ENCODE measurements at regions not wholly inside any gene's neighbourhood (a gene's known extent, or its start where the extent isn't known, plus 50 kb on each side); places are given as distances from the start of the nearest gene placed in this dataset.

DNA sequence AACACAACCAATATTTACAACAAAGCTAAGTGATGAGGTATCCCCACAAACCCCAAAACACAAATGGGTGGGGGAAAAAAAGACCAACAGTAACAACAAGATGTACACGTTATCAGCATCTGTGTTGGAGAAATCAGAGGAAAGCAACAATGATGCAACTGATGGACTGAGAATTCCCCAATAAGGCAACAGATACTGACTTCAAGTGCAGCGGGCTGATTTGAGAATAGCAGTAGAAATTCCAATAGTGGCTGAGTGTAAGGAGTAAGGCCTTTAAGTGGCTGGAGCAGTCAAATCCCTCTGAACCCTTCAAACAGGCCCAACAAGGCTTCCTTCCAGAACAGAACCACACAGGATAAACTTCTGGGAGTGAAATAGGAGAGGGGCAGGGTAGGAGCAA is 97.6 kb downstream of the TM2D1 start:
- DNase-seq (ENCODE audit: low read depth) = no peak

DNA sequence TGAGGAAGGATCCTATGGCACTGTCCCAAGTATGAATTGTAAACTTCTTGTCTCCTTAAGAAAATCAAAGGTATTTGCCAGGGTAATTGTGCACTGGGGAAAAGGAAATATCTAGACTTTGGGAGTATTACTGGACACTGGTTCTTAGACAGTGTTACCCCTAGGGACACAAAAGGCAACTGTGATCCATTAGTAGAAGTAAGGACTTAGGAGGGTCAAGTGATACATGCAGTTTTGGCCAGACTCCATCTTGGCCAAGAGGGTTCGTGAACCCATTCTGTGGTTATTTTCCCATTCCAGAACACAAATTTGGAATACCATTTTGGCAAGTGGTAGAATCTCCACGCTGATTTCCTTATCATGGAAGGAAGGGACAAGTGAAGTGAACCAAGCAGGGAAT is 98.1 kb downstream of the TM2D1 start:
- no peak for DNase-seq (ENCODE audit: low read depth)

DNA sequence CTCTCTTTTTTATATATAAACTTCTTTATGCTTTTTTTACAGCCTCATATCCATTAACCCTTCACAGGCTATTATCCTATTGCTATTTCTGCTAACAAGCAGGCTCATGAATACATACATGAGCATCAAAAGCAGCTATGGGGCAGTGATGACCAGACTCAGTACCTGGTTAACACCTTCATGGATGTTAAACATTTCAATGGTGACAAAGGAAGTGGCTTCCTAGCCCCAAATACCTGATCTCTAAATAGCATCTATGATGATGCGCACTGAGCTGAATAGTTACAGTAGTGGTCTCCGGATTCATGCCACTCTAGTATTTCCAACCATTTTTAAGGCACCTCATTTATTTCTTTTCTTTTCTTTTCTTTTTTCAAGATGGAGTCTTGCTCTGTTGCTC is 101.1 kb downstream of the TM2D1 start:
- no peak for DNase-seq (ENCODE audit: low read depth)

DNA sequence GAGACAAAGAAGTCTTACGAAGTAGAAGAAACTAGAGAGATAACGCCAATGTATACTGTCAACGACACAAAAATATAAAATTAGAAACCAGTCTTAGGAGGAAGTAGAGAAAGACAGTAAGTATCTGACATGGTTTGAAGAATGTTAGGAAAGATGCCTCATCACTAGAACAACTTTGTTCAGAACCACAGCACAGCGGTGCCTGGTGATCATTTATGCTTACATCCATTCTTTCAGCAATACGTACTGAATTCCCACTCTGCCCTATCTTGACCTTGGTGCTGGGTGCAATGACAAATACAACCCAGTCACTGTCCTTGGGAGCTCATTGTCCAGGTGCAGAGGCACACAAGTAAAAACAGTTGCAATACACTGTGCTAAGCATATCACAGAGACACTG is 104.4 kb downstream of the TM2D1 start:
- no peak for DNase-seq (ENCODE audit: low read depth)

DNA sequence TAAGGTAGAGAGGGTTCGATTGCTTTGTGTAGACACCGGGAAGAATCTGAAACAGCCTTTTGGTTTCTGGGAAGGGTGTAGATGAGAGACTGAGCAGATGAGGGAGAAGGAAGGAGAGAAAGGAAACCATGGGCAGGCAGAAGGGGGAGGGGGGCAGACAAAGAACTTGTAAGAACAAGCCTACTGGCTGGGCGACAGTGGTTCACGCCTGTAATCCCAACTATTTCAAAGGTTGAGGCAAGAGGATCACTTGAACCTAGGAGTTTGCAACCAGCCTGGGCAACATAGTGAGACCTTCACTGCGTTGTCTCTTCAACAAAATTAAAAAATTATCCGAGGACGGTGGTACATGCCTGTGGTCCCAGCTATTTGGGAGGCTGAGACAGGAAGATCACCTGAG is 106.2 kb downstream of the TM2D1 start:
- no peak for DNase-seq (ENCODE audit: low read depth)

DNA sequence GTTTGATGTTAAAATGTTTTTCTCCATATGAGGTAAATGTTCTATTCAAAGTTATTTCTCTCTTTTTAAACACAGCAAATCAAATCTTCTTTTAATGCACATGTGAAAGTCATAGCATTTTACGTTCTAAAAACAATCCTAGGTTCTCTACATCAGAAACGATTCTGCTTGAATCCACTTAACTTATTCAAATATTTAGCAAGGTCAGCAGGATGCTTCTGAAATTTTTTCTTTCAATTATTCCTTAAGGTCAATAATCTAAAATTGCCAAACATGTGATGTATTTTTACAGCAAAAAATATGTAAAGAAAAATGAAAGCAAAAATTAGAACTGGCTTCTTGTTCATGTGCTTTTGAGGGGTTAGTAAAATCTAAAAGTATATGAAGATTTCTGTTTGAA is 106.7 kb downstream of the TM2D1 start:
- no peak for DNase-seq (ENCODE audit: low read depth)

DNA sequence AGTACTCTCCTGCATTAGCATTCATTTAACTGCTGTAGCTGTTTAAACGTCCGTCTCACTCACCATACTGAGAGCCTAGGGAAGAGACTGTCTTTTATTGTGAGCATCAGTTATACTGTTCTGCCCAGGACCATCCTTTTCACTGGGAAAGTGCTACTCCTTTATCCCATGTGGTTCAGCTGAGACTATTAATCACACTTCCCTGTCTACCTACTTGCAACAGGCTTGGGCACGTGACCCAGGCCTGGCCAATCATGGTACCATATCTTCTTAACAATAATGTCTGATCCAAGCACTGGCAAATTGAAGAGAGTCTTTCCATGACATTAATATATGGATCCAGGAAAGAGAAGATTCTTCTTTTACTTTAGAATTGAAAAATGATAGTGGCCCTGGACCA is 108.1 kb downstream of the TM2D1 start:
- DNase-seq (ENCODE audit: low read depth) = no peak

DNA sequence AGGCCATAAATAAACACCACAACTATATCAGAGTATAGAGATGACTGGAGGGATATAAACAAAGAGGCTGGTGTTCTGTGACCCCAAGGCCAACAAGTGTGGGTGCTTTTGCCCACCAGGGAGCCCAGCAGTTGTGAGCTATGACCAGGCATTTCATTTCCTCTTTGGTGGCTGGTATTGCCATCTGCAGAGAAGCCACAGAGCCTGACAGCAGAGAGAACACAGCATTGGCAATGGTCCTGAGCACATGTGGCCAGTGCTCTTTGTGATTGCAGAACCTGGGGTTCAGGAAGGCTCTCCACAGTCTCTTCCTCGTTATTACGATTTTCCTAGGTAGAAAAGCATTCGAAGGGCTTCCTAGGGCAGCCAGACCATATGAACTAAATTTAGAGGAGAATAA is 112.3 kb downstream of the TM2D1 start:
- DNase-seq (ENCODE audit: low read depth) = no peak

DNA sequence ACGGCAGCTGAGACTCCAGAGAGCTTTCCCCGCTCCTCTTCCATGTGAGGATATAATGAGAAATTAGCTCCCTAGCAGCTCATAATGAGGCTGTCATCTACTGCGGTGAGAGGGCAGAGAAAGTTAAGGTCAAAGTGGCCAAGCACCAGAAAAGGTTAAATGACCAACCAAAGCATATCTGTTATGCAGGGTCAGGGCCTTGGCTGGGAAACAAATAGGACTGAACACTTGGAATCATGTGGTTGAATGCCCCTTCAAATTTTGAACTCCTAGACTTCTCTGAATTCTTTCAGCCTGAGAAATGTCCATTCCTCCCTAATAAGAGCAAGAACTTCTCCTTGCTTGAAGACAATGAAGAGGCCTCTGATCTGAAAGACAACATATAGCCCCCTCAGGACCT is 115.9 kb downstream of the TM2D1 start:
- no peak for DNase-seq (ENCODE audit: low read depth)

DNA sequence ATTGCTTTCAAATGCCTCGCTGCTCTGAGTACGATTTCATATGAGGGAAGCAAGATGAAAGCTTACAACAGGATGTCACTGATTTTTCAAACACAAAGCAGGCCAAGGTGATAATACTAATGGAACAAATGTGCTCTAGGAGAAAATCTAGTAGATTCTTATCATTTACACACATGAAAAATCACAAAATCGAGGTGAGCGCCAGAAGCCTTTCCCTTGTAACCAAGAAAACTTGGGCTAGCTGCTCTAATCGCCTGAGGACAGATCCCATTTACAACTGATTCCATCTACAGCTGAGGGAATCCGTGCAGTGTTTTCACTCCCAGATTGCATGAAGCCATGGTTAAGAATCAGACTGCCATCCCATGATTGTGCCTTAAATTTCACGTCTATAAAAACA is 117.5 kb downstream of the TM2D1 start:
- no peak for DNase-seq (ENCODE audit: low read depth)

DNA sequence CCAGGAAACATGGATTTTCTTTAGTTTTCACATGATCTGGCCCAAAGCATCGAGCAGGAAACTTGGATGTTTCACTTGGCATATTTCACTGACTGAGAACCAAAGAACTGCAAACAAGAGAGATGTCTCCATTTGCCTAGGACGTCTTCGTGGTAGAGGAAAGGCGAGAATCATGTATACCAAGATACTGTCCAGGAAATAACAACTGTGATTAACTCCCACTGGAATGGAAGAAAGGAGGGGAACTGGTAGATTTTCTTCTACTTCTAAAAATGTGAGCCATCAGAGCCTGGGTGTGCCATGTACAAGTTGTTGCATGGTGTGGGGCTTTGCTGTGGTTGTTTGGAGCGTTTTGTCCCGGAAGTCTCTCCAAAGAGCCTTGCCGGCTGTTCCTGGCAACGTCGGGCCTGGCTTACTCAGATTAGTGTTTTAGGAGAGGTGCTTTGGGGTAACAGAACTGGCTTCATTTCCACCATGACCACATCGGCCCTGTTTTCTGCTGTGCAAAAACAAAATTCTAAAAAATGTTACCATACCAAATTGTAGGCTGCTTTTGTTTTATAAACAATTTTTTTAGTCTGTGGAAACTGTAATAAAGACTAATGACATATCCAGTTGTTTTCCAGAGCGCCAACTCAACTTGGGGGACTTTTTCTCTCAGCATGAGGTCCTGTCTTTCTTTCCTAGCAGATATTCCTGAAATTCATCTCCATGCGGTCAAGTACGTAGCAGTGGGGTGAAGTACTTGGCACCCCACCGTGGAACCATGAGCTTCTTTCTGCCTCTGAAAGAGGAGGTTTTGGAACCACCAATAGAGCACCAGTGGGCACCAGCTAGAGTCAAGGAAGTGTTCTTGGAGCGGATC is 118.3 kb downstream of the TM2D1 start:
- DNase-seq (ENCODE audit: low read depth) = no peak

DNA sequence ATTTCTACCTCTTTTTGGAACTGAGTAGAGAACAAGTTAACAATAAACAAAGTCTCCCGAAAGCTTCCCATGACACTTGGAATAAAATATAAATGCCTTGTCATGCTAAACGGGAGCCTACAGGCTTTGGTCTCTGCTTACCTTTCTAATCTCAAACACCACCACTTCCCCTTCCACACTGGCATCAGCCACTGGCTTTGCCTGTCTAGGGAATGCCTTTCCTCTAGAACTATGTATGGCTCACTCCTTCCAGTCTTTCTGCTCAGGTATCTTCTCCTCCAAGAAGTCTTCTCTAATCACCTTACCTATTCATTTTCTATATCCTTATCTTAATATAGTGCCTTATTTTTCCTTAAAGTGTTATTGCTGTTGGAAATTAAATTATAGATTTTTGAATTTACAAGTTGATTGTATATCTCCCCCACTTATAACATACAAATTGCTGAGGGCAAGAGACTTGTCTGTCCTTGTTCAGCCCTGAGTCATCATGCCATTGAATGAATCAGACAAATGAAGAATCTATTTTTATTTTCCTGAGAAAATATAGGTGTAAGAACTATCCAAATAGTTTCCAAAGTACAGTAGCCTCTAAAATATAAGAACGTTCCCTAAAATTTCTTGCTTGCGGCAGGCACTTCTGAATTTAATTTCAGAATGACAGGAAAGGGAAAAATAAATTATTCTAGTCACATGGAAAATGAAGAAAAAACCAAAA is 119.2 kb downstream of the TM2D1 start:
- DNase-seq (ENCODE audit: low read depth) = no peak

DNA sequence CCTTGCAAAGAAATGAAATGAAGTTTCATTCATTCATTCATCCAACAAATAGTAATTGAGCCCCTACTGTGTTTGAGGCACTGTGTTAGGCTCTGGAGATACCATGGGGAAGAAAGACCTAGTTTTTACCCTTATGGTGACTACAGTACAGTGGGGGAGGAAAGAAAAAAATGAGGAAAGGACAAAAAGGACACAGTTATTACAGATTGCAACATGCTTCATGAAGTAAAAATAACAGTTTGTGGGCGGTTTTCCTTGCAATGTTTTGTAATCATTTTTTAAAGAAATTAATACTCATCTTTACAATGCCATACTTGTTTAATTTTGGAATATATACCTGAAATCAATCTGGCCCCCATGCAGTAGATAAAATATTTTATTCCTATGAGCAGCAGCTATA is 120.3 kb downstream of the TM2D1 start:
- no peak for DNase-seq (ENCODE audit: low read depth)

DNA sequence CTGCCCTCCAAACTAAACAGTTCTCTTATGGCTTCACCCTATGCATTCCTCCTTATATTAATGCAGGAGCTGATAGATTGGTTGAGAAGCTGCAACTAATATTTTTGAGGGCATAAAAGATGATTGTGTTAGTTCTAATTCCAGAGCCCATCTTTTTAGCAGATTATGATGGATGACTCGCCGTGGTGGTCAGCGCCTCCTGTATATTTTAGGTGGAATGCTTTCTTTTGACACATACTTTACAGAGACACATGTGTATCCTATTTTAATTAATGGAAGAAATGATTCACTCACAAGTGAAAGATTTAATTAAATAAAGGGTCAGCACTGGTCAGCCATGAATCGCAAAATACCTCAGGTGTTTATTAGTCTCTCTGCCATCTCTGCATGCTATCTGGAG is 120.7 kb downstream of the TM2D1 start:
- no peak for DNase-seq (ENCODE audit: low read depth)

DNA sequence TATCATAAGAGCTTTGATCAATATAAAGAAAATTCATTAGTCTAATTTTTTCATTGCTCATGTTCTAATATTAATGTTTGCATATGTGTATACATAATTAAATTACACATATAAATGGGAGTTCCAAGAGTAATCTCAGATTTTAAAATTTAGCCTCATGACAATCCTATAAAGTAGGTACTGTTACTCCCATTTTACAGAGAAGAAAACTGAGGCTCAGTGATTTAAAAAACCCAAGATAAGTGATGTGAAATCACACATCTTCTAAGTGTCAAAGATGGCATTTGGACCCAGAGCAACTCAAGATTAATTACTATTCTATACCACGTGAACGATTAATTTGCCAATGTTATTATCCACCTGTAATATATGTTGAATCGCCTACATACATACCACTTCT is 122.3 kb downstream of the TM2D1 start:
- DNase-seq (ENCODE audit: low read depth) = no peak

DNA sequence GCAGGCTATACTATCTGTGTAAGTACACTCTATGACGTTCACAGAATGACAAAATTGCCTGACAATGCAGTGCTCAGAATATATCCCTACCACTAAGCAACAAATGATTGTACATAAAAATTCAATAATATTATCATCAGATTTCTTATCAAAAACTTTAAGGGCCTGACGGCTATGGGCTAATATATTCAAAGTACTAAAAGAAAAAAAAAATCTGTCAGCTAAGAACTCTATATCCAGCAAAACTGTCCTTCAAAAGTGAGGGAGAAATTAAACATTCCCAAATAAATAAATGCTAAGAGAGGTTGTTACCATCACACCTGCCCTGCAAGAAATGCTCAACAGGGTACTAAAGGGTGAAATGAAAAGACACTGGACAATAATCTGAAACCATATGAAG is 127.3 kb downstream of the TM2D1 start:
- DNase-seq (ENCODE audit: low read depth) = no peak

DNA sequence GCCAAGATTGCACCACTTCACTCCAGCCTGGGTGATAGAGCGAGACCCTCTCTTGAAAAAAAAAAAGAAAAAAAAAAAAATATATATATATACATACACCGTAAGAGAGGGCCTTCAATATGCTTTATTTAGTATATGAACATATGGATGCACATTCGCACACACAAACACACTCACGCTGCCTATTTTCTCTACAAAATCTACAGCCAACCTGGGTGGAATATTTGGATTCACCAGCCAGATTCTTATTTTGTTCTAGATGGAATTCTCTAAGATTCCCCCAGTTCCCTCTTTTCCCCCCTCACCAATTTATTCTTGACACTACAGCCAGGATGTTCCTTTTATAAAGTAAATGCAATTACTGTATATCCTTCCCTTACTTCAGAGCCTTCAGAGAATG is 131.6 kb downstream of the TM2D1 start:
- DNase-seq (ENCODE audit: low read depth) = no peak

DNA sequence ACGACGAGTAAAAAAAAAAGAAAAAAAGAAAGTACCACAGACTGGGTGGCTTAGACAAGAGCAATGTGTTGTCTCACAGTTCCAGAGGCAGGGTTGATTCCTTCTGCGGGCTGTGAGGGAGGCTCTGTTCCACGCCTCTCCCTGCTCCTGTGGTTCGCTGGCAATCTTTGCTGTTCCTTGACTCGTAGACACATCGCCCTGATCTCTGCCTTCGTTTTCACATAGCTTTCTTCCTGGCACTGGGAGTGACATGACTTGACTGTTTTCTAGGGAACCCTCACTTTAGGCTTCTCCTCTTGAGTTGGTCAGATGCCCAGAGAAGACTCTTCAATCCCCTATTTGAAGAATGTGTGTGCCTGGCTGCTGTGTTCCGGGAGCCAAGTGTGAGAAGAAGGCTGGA is 133.6 kb downstream of the TM2D1 start:
- DNase-seq (ENCODE audit: low read depth) = no peak

DNA sequence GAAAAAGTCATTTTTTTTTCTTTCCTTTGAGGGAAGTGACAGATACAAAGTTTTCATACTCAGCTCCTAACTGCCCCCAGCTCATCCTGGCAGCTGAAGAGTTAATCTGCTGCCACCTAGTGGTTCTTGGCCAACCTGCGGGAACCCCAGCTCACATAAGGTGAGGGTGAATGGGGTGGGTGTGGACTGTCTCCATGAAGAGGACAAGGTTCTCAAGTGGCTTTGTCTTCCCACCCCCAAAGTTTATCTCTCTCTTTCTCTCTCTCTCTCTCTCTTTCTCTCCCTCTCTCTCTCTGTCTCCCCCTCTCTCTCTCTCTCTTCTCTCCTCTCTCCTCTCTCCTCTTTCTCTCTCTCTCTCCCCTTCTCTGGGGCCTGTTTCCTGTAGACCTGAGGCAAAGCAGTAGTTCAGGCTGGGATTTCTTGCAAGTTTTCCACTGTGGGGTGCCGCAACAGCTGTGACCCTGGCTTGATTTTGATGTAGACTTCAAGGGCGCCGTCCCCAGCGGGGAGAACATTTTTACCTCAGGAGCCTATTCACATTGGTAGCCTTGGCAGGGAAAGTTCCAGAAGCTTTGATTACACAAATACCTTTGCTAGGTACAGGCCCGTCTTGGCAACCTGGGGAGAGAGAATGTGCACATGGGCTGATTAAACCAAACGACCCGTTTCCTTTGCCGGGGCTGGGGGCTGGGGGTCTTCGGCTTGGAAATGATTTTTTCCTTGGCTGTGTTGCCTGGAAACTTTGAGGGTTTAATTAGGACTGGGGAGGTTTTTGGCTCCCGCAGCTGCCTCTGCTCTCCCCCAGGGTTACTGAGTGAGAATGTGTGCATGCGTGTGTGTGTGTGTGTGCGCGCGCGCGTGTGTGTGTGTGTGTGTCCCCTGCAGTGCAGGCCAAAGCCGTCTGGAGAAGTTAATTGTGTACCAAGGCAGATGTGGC is 135.9 kb downstream of the TM2D1 start:
- DNase-seq (ENCODE audit: low read depth) = no peak

DNA sequence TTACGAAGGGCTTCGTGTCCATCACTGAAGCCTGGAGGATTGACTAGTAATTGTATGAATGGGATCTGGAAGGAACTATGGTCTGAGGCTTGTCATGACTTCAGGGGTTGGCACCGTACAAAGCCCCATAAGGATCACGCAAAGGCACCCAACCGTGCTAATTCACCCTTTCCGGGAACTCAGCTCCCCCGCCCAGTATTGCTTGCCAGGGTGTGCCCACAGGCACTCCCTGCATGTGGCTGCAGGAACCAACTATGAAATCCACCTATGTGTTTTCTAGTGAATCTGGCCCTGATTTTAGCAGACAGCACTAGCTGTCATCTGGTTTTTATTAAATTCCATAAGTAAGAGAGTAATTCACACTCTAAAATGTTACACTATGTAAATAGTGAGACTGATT is 139.2 kb downstream of the TM2D1 start:
- no peak for DNase-seq (ENCODE audit: low read depth)

DNA sequence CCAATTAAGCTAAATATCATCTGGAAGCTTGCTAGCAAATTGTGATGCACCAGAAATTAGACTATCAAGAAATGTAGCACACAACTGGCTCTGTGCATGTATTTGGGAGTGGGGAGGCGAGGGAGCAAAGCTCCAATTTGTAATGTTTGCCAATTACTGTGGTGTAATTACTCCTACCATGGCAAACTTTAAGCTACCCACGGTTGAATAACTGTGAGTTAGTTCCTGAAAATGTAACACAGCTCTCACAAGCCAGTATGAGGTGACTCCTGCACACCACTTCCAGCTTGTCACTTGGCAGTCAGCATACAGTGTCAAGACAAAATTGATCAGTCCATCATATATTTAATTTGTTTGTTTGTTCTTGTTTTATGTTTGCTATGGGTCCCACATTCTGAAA is 141.2 kb downstream of the TM2D1 start:
- DNase-seq (ENCODE audit: low read depth) = no peak

DNA sequence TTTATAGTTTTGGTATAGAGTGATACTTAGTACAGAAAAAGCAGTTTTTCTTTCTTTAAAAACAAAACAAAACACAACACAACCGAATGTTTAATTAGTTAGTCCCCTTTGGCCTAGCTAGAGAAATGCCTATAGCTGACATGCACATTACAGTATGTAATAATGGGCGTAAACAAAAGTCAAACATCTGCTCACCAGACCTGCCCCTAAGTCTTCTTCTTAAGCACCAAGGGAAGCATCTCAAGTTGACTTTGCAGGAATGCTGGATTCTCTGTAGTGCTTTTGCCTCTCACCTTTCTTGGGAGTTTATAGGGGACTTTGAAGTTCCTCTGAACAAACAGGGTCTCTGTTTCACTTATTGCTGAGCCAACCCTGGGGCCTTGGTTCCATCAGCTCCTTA is 143.7 kb downstream of the TM2D1 start:
- no peak for DNase-seq (ENCODE audit: low read depth)

All from forelimb muscle (tissue), 1 donor.